Activated T-helper 1 cell treated with anti-CD3 and anti-CD28 coated beads, Interleukin-2, amount 50 U/mL, for 16 hours (primary cell): ENCODE measurements at regions not wholly inside any gene's neighbourhood (a gene's known extent, or its start where the extent isn't known, plus 50 kb on each side); places are given as distances from the start of the nearest gene placed in this dataset.

Experiments
- DNase-seq, 2 donors: peaks; one replicate each; pipeline ENCODE4 v3.0.0-alpha.2; 2020; ENCODE audit warnings: low read depth in 1 of 2, low spot score in 1 of 2

- DNase-seq = no peak
Measured at GRCh38 chr9:7348692-7349091, 450.9 kb downstream of the DMAC1 start.

GRCh38 chr9:7347556-7347955 is 452.0 kb downstream of the DMAC1 start:
- DNase-seq = no peak

- DNase-seq = no peak
Measured at GRCh38 chr9:7346144-7346543, 453.4 kb downstream of the DMAC1 start.

GRCh38 chr9:7342736-7343135 is 456.8 kb downstream of the DMAC1 start:
- DNase-seq = no peak

- DNase-seq = no peak
Measured at GRCh38 chr9:7342229-7342628, 457.3 kb downstream of the DMAC1 start.

- DNase-seq = no peak
Measured at GRCh38 chr9:7341571-7341970, 458.0 kb downstream of the DMAC1 start.

GRCh38 chr9:7340451-7340850 is 459.1 kb downstream of the DMAC1 start:
- no peak for DNase-seq

GRCh38 chr9:7338586-7339281 is 460.8 kb downstream of the DMAC1 start:
- no peak for DNase-seq

GRCh38 chr9:7336356-7337065 is 463.1 kb downstream of the DMAC1 start:
- no peak for DNase-seq

GRCh38 chr9:7333719-7334118 is 465.9 kb downstream of the DMAC1 start:
- no peak for DNase-seq

- no peak for DNase-seq
Measured at GRCh38 chr9:7332780-7333179, 466.8 kb downstream of the DMAC1 start.

- DNase-seq = no peak
Measured at GRCh38 chr9:7328453-7328852, 471.1 kb downstream of the DMAC1 start.

GRCh38 chr9:7325995-7326394 is 473.6 kb downstream of the DMAC1 start:
- no peak for DNase-seq

- no peak for DNase-seq
Measured at GRCh38 chr9:7324152-7324598, 475.4 kb downstream of the DMAC1 start.

- DNase-seq = no peak
Measured at GRCh38 chr9:7320841-7321240, 478.7 kb downstream of the DMAC1 start.

GRCh38 chr9:7320139-7320538 is 479.4 kb downstream of the DMAC1 start:
- DNase-seq = no peak

GRCh38 chr9:7318920-7319319 is 480.7 kb downstream of the DMAC1 start:
- DNase-seq = no peak

- DNase-seq = no peak
Measured at GRCh38 chr9:7316967-7317366, 482.6 kb downstream of the DMAC1 start.

GRCh38 chr9:7316166-7316795 is 483.3 kb downstream of the DMAC1 start:
- DNase-seq = no peak

- DNase-seq = no peak
Measured at GRCh38 chr9:7315746-7316145, 483.8 kb downstream of the DMAC1 start.

GRCh38 chr9:7315116-7315515 is 484.5 kb downstream of the DMAC1 start:
- DNase-seq = no peak

- DNase-seq = no peak
Measured at GRCh38 chr9:7313389-7313788, 486.2 kb downstream of the DMAC1 start.
